ENCODE measurements at regions not wholly inside any gene's neighbourhood (a gene's known extent, or its start where the extent isn't known, plus 50 kb on each side); places are given as distances from the start of the nearest gene placed in this dataset.

GRCh38 chr3:157836022-157836421 lies 270.2 kb downstream of the SHOX2 start:
- DNase-seq, result no peak
- Histone ChIP-seq H3K36me3 (no peaks in the 10 kb centered on the region), H3K4me3 (no peak overlapping the region), H3K27ac (no peak overlapping the region), H3K9me3 (no peaks in the 10 kb centered on the region), H3K4me1 (no peaks in the 10 kb centered on the region), H3K27me3 (peaks cover 0 to 6% (median 0%) of the 10 kb centered on the region in 7 donors)
- no peak for TF ChIP-seq CTCF (IDR thresholded peaks at IDR 0.05)
- WGBS, 2 donors, result 42 to 47% methylated on average over 7 of the region's 7 CpGs
- ATAC-seq, result peak in 1 of 8 donors; percentile 58
- intact Hi-C loops (cut with DNase I), result no loop called here

- no peak for DNase-seq
Observed at GRCh38 chr3:157832588-157832987, 273.6 kb downstream of the SHOX2 start.

GRCh38 chr3:157830556-157831236 lies 275.5 kb downstream of the SHOX2 start:
- Histone ChIP-seq H3K36me3 (no peaks in the 10 kb centered on the region), H3K9me3 (peaks cover 0 to 31% (median 12%) of the 10 kb centered on the region in 11 donors), H3K27me3 (peaks cover 0 to 6% (median 0%) of the 10 kb centered on the region in 7 donors), H3K4me1 (no peaks in the 10 kb centered on the region), H3K27ac (no peak overlapping the region), H3K4me3 (no peak overlapping the region)
- 60 to 64% methylated on average over 7 of the region's 7 CpGs for WGBS, 2 donors
- intact Hi-C loops (cut with DNase I), result no loop called here
- ATAC-seq (no peak), DNase-seq (no peak)
- TF ChIP-seq CTCF (IDR thresholded peaks at IDR 0.05), result no peak

More at GRCh38 chr3:157832588-157832987, 273.6 kb downstream of the SHOX2 start:
- no peaks in the 10 kb centered on the region for H3K36me3 ChIP-seq
- no peaks in the 10 kb centered on the region for H3K4me1 ChIP-seq
- ATAC-seq, result no peak
- no peak overlapping the region for H3K4me3 ChIP-seq
- no peak for TF ChIP-seq CTCF (IDR thresholded peaks at IDR 0.05)
- intact Hi-C loops (cut with DNase I), result no loop called here
- peaks cover 0 to 27% (median 12%) of the 10 kb centered on the region in 11 donors for H3K9me3 ChIP-seq
- no peak overlapping the region for H3K27ac ChIP-seq
- H3K27me3 ChIP-seq, result peaks cover 0 to 6% (median 0%) of the 10 kb centered on the region in 7 donors
- 80 to 81% methylated on average over 3 of the region's 3 CpGs for WGBS, 2 donors

GRCh38 chr3:157829786-157830185 lies 276.4 kb downstream of the SHOX2 start:
- H3K4me3 ChIP-seq, result no peak overlapping the region
- H3K9me3 ChIP-seq, result peaks cover 0 to 31% (median 12%) of the 10 kb centered on the region in 11 donors
- peaks cover 0 to 2% (median 0%) of the 10 kb centered on the region in 7 donors for H3K27me3 ChIP-seq
- no peak for TF ChIP-seq CTCF (IDR thresholded peaks at IDR 0.05)
- H3K27ac ChIP-seq, result no peak overlapping the region
- no peaks in the 10 kb centered on the region for H3K4me1 ChIP-seq
- no peak for DNase-seq
- intact Hi-C loops (cut with DNase I), result no loop called here
- no peak for ATAC-seq
- no peaks in the 10 kb centered on the region for H3K36me3 ChIP-seq
- 61 to 63% methylated on average over 2 of the region's 2 CpGs for WGBS, 2 donors

Data from heart right ventricle (tissue), 16 donors.